ENCODE measurements at regions not wholly inside any gene's neighbourhood (a gene's known extent, or its start where the extent isn't known, plus 50 kb on each side); places are given as distances from the start of the nearest gene placed in this dataset.

- no peak for TF ChIP-seq ZNF274 (IDR thresholded peaks at IDR 0.05; ENCODE audit: low read depth, low read length)
- TF ChIP-seq SUZ12 (IDR thresholded peaks at IDR 0.05; ENCODE audit: extremely low read depth, insufficient read depth, insufficient read length): no peak
These were observed 196.8 kb upstream of the FSTL5 start for GRCh38 chr4:162360369-162361149.

Data from NT2/D1 (cell line).